GM19468 (cell line): ENCODE measurements at regions not wholly inside any gene's neighbourhood (a gene's known extent, or its start where the extent isn't known, plus 50 kb on each side); places are given as distances from the start of the nearest gene placed in this dataset.

Experiments used
- ATAC-seq: cut with Tn5 transposase; IDR thresholded peaks from one replicate; pipeline ENCODE4 v1.9.1; 2021; ENCODE audit warnings: mild to moderate bottlenecking, moderate library complexity, moderate number of reproducible peaks; ENCODE audit not compliant: unreplicated experiment; ENCODE audit errors: extremely low read depth

DNA sequence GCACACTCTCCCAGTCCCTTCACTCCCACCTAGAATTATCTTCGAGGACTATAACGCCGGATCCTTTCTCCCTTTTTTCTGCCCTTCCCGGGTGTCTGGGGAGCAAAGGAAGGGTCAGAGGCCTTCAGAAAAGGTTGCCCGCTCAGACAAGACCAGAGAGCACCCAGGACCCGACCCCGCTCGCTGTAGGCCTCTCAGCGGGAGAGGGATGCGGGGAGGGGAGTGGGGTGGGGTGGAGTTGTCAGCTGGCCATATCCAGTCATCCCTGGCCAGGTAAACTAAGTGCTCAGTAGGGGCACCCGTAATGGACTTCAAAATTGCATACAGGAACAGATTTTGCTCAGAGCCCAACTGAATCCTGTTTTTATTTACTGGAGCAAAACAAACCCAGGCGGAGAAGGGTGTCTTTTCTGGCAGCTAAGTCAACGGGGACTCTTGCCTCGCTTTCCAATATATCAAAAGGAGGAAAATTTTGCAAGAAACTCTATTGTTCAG is 65.0 kb downstream of the NOL4 start:
- ATAC-seq = no peak

DNA sequence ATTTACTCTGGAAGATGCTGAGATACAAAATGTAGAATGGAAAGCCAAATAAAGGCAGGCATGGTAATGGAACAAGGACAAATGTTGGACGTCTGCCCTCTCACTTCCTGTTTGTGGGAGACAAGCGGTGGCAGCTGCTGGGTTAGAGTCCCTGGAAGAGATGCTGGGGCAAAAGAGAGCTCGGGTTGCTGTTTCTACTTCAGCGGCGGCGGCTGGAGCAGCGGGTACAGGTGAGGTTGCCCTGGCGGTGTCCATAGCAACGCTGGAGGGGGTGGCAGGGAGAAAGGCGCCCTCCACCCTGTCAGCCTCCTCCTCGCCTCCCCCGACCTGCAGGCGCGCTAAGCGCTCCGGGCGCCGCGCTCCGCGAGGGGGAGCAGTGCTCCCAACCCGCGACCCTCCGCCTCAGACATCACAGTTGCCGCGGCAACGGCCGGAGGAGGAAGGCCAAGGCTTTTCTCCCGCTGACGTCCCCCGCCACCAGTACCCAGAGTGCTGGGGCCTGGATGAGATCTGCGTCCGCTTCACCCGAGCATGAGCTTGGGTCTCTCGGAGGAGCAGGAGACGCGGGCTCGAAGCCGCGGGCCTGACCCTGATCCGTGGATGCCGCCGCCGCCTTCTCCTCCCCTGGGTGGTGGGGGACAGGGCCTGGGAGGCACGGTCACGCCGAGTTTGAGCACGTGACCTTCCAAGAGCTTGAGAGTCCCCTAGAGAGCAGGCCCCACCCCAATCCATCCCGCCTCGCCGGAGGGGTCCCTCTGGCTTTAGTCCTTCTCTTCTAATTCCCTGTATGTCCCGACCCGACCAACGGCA is 65.6 kb downstream of the NOL4 start:
- ATAC-seq = no peak

DNA sequence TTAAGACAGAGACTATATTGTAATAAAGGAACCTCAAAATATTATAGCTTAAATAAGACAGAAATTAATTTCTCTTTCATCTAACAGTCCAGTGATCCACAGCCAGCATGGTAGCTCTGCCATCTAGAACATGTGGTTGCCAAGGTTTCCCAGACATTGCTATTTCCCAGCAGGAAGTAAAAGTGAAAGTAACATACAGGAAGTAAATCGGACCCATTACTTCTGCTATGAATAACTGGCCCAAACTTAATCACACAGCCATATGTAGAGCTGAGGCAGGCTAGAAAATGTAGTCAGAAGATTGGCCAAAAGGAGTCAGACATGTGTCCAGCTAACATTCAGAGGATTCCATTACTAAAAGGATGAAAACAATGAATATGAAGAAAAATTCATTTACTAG is 71.0 kb downstream of the NOL4 start:
- ATAC-seq = peak; percentile 44

DNA sequence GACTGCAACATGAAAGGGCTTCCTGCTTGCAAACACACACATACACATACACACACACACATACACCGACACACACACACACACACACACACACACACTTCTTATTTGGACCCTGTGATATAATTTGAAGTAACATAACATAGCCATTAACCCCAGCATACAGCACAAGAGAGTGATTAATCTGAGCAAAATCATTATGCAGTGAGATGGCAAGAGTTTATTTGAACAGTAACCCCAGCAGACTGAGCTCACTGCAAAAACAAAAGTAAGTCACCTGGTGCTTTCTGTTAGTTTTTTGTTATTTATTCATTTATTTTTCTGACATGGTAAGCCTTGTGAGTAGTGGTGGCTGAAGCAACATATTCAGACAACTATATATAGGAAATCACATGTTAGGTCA is 93.7 kb downstream of the NOL4 start:
- ATAC-seq = no peak

DNA sequence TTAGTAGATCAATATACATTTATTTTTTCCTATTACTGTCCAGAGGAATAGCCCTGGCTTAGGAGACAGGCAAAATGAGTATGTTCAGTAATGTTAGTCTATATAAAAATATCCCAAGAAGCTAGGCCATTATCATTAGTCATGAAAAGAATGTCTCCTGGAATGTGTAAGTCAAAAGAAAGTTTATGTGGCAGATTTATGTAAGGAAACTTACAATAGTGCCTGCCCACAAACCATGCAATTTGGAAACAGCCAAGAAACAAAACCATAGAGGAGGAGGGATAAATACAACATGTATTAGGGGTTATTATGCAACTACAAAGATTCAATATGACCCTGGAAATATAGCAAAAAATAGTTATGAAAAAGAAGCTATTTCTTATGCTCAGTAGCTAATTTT is 96.3 kb downstream of the NOL4 start:
- ATAC-seq = no peak

DNA sequence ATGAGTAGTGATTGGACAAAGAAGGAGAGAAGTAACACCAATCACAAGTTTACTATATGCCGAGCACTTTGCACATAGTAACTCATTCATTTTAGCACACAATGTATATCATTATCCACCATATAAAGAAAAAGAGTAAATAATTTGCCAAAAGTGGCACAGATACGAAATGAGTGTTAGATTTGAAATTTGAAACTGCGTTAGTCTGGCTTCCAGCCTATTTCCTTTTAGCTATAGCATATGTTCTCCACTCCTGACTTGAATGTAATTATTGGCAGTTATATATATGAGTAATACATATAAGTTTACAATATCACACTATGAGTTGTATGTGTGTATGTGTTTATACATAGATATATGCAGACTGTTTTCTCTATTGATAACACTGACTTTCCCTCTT is 98.6 kb downstream of the NOL4 start:
- ATAC-seq = no peak

DNA sequence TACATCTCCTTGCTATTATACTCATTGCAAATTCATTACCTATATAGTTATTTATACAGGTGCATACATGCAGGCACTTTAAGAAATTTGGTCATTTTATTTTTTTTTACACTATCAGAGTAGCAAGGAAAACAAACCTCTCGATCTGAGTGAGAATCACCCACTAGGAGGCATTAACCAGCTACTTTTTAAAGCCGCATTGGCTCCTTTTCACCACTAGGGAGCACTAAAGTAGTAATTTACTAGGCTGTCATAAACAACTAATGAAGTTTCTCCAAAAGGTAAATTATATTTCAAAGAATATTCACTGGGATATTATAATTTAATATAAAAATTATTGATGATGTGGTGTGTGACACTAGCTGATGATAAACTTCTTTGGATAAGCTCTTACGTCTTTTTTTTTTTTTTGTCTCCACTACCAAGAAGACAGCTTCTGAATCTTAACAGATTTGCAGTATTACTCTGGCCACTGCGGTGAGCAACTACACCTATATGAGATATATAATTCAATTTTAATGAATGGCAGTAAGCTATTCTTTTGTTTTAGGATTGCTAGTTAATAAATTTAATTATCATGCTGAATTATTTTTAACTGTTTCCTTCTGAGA is 101.9 kb downstream of the NOL4 start:
- peak; percentile 92 for ATAC-seq

DNA sequence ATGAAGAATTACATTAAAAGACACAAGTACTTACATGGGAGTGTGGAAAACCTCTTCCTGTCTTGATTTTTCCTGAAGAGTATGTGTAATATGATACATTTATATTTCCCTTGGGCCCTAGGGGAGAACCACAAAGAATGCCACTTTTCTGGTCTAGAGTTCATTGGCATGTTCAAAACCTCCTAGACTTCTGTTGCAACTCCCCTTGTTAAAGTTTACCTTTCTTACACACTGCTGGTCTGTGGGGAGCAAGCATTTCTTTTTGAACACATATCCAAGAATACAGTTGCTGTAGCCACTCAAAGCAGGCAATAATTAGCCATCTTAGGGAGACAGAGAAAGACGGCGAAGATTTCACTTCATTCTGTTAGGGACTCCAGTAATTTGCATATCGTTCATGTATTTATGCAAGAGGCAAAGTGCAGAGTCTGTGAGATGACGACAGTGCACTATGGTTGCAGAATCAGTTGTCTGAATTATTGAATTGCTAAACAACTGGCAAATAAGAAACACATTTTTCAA is 103.5 kb downstream of the NOL4 start:
- ATAC-seq = no peak

DNA sequence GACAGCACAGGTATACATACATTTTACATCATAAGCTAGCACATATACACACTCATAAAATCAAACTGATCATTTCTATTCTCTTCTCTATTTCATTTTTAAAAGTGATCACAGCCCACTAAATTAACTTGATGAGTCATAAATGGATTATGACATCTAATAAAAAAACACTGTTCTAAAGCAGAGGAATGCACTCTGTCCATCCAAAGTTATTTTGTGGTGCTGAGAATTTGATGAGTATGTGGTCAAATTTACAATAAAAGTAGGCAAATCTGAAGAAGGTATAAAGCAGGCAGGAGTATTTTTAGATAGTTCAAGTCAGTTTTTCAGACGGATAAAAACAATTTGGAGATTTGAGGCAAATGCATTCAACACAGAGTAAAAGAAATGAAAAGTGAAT is 104.4 kb downstream of the NOL4 start:
- ATAC-seq = no peak

DNA sequence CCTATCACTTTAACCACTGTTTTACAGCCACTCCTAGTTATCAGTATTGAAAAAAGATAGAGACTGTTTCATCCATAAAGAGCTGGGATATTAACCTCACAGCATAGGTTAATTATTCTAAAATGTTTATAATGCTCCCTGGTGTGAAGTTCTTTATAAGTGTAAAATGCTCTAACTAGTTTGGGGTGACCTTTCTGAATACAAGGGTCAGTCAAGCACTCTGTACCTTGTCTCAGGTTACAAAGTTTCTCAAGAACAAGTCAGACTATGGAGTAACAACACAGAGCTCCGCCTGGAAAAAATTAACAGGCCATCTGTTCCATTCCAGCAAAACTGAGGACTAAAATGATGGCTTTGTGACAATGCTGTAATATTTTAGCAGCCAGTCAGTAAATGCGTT is 107.4 kb downstream of the NOL4 start:
- no peak for ATAC-seq

DNA sequence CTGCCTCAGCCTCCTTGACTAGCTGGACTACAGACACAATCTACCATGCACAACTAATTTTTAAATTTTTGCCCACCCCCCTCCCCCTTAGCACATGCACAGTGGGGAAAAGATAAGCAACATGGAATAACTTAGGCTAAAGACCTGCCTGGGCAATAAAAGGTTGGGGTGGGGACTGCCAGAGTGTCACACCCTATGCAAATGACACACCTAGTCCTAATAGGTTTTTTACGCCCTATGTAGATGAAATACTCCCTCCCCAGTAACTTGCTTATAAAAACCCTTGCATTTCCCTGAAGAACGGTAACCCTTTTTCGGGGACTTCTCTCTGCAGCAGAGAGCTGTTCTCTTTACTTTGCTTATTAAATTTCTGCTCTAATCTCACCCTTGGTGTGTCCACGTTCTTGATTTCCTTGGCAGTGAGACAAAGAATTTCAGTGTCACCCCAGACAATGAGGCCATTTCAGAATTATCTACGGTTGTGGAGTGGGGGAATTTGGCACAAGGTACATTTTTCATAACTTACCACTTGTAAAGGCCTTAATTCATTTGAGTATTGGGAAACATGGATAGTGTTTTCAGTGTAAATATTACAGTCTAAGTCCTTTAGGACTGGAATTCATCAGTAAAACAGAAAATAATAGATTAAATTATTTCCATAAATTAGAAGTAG is 109.2 kb downstream of the NOL4 start:
- no peak for ATAC-seq

DNA sequence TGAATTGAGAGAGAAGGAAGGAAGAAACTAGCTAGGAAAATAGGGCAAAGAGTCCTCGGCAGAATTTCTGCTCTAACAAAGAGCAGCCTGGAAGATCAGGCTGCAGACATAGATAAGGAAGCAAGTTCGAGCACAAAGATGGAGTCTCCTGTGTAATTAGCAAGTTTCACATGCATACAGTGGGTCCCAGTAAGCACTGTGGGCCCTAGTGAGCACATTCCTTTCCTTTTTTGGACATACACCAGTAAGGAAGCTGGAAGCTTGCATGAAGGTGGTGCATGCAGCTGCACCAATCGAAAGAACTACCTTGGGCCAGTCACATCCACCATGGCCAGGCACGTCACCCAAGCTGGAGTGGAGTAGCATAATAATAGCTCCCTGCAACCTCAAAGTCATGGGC is 109.7 kb downstream of the NOL4 start:
- ATAC-seq = no peak

DNA sequence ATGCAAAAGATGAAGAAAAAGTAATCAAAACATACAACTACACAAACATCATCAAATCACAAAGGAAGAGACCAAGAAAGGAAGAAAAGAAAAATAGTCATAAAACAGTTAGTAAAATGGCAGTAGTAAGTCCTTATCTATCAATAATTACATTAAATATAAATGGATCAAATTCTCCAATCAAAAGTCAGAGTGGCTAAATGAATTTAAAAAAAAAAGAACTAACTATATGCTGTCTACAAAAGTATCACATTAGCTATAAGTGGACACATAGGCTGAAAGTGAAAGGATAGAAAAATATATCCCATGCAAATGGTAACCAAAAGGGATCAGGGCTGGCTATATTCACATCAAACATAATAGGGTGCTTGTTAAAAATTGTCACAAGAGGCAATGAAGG is 116.5 kb downstream of the NOL4 start:
- no peak for ATAC-seq

DNA sequence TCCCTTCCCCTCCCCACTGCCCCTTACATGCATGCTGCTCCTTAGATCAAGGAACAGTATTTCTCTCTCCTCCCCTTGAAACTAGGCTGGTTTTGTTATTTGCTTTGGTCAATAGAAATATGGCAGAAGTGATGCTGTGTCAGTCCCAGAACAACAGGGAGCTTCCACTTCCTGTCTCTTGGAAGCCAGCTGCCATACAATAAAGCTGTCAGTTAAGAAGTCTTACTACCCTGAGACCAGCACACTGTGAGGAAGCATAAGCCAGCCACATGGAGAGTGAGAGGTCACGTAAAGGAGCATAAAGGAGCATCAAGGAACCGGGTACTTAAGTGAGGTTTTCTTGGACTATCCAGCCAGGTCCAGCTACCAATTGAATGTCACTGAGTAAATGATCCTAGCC is 126.6 kb downstream of the NOL4 start:
- no peak for ATAC-seq

DNA sequence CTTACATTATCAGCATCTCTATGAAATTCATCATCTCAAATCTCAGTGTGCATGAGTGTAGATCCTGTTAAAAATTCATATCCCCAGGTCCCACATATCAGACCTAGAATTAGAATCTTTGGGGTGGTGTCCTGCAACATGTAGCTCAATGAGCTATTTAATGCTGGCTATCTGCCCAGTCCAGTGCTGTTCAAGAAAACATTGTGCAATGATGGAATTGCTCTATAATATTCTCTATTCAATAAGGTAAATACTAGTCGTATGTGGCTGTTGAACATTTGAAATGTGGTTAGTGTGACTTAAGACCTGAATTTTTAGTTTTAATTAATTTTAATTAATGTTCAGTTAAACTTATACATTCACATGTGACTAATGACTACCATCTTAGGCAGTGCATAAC is 127.4 kb downstream of the NOL4 start:
- no peak for ATAC-seq

DNA sequence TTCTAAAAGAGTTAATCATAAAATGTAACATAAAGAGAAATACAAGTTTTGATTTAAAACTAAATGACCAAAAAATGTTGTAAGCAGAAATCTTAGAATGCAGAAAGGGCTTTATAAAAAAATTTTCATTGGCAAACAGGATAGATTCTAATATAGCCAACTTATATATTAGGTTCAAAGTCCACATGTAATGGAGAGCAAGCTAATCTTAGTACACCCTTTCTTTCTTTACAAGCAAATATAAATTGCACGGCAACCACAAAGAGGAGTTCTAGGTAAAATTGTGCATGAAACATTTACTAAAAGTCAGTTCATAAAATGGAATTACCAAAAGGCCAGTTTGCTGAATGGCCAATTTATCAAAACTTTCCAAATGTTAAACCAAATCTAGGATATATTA is 130.6 kb downstream of the NOL4 start:
- no peak for ATAC-seq

DNA sequence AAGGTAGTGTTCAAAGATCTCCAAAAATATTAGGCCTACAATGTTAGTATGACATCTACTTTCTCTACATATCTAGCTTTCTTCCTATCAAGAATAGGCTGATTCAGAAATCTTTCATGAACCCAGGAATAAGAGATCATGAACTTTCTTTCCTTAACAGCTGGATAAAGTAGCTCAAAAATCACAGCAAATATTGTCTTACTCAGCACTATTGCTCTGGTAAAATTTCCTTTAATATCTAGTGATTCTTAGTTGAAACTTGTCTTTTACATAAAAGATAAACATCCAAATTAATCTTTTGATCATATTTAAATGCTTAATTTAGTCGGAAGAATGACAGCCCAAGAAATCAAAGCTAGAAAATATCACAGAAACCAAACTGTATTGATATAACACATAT is 131.9 kb downstream of the NOL4 start:
- ATAC-seq = no peak

DNA sequence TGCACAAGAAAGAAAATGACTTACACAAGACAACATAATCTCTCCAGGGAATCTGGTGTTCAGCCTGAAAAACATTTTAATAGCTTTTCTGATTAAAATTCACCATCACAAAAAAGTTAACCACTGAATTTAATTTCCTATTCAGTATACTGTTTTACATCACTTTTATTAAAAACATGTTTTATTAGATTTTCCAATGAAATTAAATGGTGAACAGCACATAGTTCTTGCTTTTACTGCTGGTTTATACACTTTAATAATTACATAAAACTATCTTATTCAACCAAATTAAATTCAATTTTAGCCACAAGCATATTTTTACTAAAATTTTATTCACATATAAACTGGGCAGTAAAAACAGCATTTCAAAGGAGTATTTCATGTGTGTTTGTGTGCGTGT is 138.3 kb downstream of the NOL4 start:
- no peak for ATAC-seq

DNA sequence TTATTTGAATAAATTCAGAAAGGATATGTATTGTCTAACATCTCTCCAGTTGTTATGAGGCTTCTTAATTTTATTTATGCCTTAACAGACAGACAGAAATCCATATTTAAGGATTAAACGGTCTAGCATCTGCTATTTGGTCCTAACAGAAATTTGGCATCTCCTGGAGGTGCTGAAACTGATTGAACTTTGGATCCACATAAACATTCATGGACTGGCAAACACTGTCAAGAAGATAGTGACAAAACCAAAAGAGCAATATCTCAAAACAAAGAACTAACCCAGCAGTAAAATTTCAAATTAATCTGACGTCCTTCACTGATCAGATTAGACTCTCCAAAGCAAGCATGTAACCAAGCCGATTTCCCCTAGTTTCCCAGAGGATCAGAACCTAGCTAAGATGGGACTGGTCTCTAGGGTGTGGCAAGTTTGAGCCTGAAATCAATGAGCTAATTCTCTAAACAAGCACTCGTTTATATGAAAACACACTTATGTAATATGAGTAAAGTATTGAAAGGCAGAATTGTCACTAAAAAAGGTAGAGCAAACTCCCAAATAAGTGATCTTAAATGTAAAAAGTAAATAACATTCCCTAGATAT is 139.5 kb downstream of the NOL4 start:
- no peak for ATAC-seq

DNA sequence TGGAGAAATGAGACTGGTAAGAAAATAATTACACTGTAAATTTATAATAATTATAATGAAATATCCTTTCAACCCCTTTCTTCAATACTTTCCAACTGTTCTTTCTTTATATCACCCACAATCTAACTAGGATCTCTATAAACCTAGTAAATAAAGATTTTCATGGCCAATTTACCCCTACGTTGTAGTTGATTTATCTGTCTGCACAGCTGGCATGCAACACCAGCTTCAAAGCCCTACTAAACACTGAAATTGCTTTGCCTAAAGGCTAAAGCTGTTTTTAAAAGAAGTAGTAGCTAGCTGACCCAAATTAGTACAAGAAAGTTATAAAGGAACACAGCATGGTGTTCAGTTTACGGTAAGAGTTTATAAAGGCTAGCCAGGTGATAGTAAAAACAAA is 140.1 kb downstream of the NOL4 start:
- ATAC-seq = no peak
